IMR-90 (cell line): ENCODE measurements at regions not wholly inside any gene's neighbourhood (a gene's known extent, or its start where the extent isn't known, plus 50 kb on each side); places are given as distances from the start of the nearest gene placed in this dataset.

ENCODE experiments used
- ATAC-seq: fragments of 200-7000 bp; cut with Tn5 transposase; 2 replicates; pipeline ENCODE4 v1.9.1; 2020; ENCODE audit warnings: low read depth, mild to moderate bottlenecking, moderate library complexity
- BruUV-seq: library from RNA; stranded (reverse); fragments of 400-500 nt; replicated peaks from 2 replicates; lab custom pipeline; 2021; lab: Mats Ljungman, UMichigan
- CTCF ChIA-PET: fragments of 300-600 bp; formaldehyde crosslinking; extraction: SDS; loops from one replicate; lab custom pipeline; 2021; ENCODE audit warnings: antibody characterized with exemption; lab: Yijun Ruan, JAX
- POLR2A ChIA-PET: fragments of 300-600 bp; sonication (Branson Sonifier 250); formaldehyde crosslinking; loops from one replicate; lab custom pipeline; 2022; ENCODE audit warnings: antibody characterized with exemption; ENCODE audit not compliant: unreplicated experiment; lab: Charles Lee
- DNase-seq: peaks from one replicate; pipeline ENCODE4 v3.0.0; 2013
- H2AFZ ChIP-seq: replicated peaks from 2 replicates; pipeline ENCODE3; 2013; ENCODE audit warnings: low read length, mild to moderate bottlenecking; ENCODE audit not compliant: poor library complexity
- H2AK5ac ChIP-seq: 2 replicates; pipeline ENCODE4 v1.6.1; 2013; ENCODE audit warnings: low read depth, low read length, inconsistent platforms
- H2AK9ac ChIP-seq: replicated peaks from 2 replicates; pipeline ENCODE3; 2013; ENCODE audit warnings: mild to moderate bottlenecking, low read depth, low read length, moderate library complexity; ENCODE audit not compliant: poor library complexity
- H2BK120ac ChIP-seq: 2 replicates; pipeline ENCODE4 v1.6.1; 2013; ENCODE audit warnings: low read depth, low read length, inconsistent platforms
- H2BK15ac ChIP-seq: 3 replicates; pipeline ENCODE4 v1.6.1; 2013; ENCODE audit warnings: low read depth, low read length, inconsistent platforms
- H2BK20ac ChIP-seq: 2 replicates; pipeline ENCODE4 v1.6.1; 2013; ENCODE audit warnings: low read depth, mild to moderate bottlenecking, inconsistent platforms, low read length, moderate library complexity
- H2BK5ac ChIP-seq: 2 replicates; pipeline ENCODE4 v1.6.1; 2013; ENCODE audit warnings: mild to moderate bottlenecking, low read depth, low read length, inconsistent platforms; ENCODE audit not compliant: poor library complexity, severe bottlenecking
- H3K14ac ChIP-seq: replicated peaks from 2 replicates; pipeline ENCODE4 v1.6.1; 2013; ENCODE audit warnings: low read depth, low read length, inconsistent platforms
- H3K18ac ChIP-seq: 2 replicates; pipeline ENCODE4 v1.6.1; 2013; ENCODE audit warnings: low read depth, low read length, control low read depth
- H3K23ac ChIP-seq: 2 replicates; pipeline ENCODE4 v1.6.1; 2013; ENCODE audit warnings: low read depth, low read length, inconsistent platforms
- H3K27ac ChIP-seq: 2 replicates; pipeline ENCODE4 v1.5.1; 2013; ENCODE audit warnings: mild to moderate bottlenecking, control low read depth, low read length; ENCODE audit not compliant: insufficient read depth
- H3K27me3 ChIP-seq: 2 replicates; pipeline ENCODE4 v1.6.1; 2013; ENCODE audit warnings: low read length; ENCODE audit not compliant: control insufficient read depth, insufficient read depth
- H3K36me3 ChIP-seq: 2 replicates; pipeline ENCODE4 v1.6.1; 2013; ENCODE audit warnings: low read length, mixed read lengths; ENCODE audit not compliant: control insufficient read depth, insufficient read depth
- H3K4ac ChIP-seq: 2 replicates; pipeline ENCODE4 v1.6.1; 2013; ENCODE audit warnings: low read depth, low read length, inconsistent platforms
- H3K4me1 ChIP-seq: 2 replicates; pipeline ENCODE4 v1.6.1; 2013; ENCODE audit warnings: low read length, mixed read lengths; ENCODE audit not compliant: control insufficient read depth, insufficient read depth
- H3K4me2 ChIP-seq: 2 replicates; pipeline ENCODE4 v1.6.1; 2013; ENCODE audit warnings: low read depth, mild to moderate bottlenecking, control low read depth, low read length, moderate library complexity
- H3K4me3 ChIP-seq: 2 replicates; pipeline ENCODE4 v1.5.1; 2013; ENCODE audit warnings: low read depth, mild to moderate bottlenecking, control low read depth, low read length, moderate library complexity; ENCODE audit not compliant: insufficient read depth
- H3K56ac ChIP-seq: 2 replicates; pipeline ENCODE4 v1.6.1; 2013; ENCODE audit warnings: low read length, inconsistent platforms; ENCODE audit not compliant: insufficient read depth; ENCODE audit errors: extremely low read depth
- H3K79me1 ChIP-seq, 2 experiments: 2 replicates each; pipeline ENCODE4 v1.6.1; 2013; ENCODE audit warnings: low read length in 2 of 2, inconsistent platforms in 1 of 2, low read depth in 1 of 2
- H3K9ac ChIP-seq: 2 replicates; pipeline ENCODE4 v1.6.1; 2013; ENCODE audit warnings: low read depth, low read length, control low read depth
- H3K9me1 ChIP-seq: 2 replicates; pipeline ENCODE4 v1.6.1; 2013; ENCODE audit warnings: low read length, inconsistent platforms; ENCODE audit not compliant: insufficient read depth
- H3K9me3 ChIP-seq: 2 replicates; pipeline ENCODE4 v1.6.1; 2013; ENCODE audit warnings: low read length; ENCODE audit not compliant: control insufficient read depth, insufficient read depth
- H4K20me1 ChIP-seq: 2 replicates; pipeline ENCODE4 v1.6.1; 2013; ENCODE audit warnings: low read length, inconsistent platforms; ENCODE audit not compliant: insufficient read depth
- H4K5ac ChIP-seq: 2 replicates; pipeline ENCODE4 v1.6.1; 2013; ENCODE audit warnings: mild to moderate bottlenecking, low read depth, low read length, control low read depth
- H4K8ac ChIP-seq, 2 experiments: 2 replicates each; pipeline ENCODE4 v1.6.1; 2013; ENCODE audit warnings: low read depth in 2 of 2, low read length in 2 of 2, control low read depth in 1 of 2, inconsistent platforms in 1 of 2
- H4K91ac ChIP-seq: 2 replicates; pipeline ENCODE4 v1.6.1; 2013; ENCODE audit warnings: low read depth, low read length, inconsistent platforms; ENCODE audit not compliant: insufficient read depth
- BHLHE40 ChIP-seq: fragments of 150-350 bp; IDR thresholded peaks from 2 replicates; pipeline ENCODE4 v1.6.1; 2016; ENCODE audit warnings: mild to moderate bottlenecking, low read depth, low read length
- CEBPB ChIP-seq: IDR thresholded peaks from 2 replicates; pipeline ENCODE4 v1.6.1; 2012; ENCODE audit warnings: low read depth, low read length, improper control_type of control experiment
- CHD1 ChIP-seq: IDR thresholded peaks from 2 replicates; pipeline ENCODE4 v1.6.1; 2012; ENCODE audit warnings: low read depth, low read length, improper control_type of control experiment
- CTCF ChIP-seq: conservative IDR thresholded peaks from 2 replicates; pipeline ENCODE4 v1.5.1; 2012; ENCODE audit warnings: mild to moderate bottlenecking, low read depth, low read length, improper control_type of control experiment
- ELK1 ChIP-seq: fragments of 150-350 bp; IDR thresholded peaks from 2 replicates; pipeline ENCODE4 v1.6.1; 2016; ENCODE audit warnings: low read depth, mild to moderate bottlenecking, low read length, moderate library complexity, borderline replicate concordance
- FOS ChIP-seq: fragments of 150-350 bp; IDR thresholded peaks from 2 replicates; pipeline ENCODE4 v1.6.1; 2016; ENCODE audit warnings: low read depth, low read length
- MAFK ChIP-seq: IDR thresholded peaks from 2 replicates; pipeline ENCODE4 v1.6.1; 2012; ENCODE audit warnings: low read depth, low read length, improper control_type of control experiment
- MAZ ChIP-seq: IDR thresholded peaks from 2 replicates; pipeline ENCODE4 v1.6.1; 2012; ENCODE audit warnings: low read depth, mild to moderate bottlenecking, low read length, improper control_type of control experiment, moderate library complexity, borderline replicate concordance
- MXI1 ChIP-seq: IDR thresholded peaks from 2 replicates; pipeline ENCODE4 v1.6.1; 2012; ENCODE audit warnings: low read depth, mild to moderate bottlenecking, low read length, moderate library complexity, borderline replicate concordance
- NFE2L2 ChIP-seq: fragments of 150-350 bp; IDR thresholded peaks from 2 replicates; pipeline ENCODE4 v1.6.1; 2016; ENCODE audit warnings: low read depth, mild to moderate bottlenecking, low read length
- RAD21 ChIP-seq: IDR thresholded peaks from 2 replicates; pipeline ENCODE4 v1.6.1; 2012; ENCODE audit warnings: low read length, improper control_type of control experiment
- RFX5 ChIP-seq: IDR thresholded peaks from 2 replicates; pipeline ENCODE4 v1.8.0; 2012; ENCODE audit warnings: low read depth, mild to moderate bottlenecking, low read length, moderate library complexity
- SMC3 ChIP-seq: fragments of 150-350 bp; IDR thresholded peaks from 2 replicates; pipeline ENCODE4 v1.6.1; 2016; ENCODE audit warnings: low read depth, mild to moderate bottlenecking, antibody characterized with exemption, low read length, moderate library complexity
- USF2 ChIP-seq: fragments of 150-350 bp; IDR thresholded peaks from 2 replicates; pipeline ENCODE4 v1.6.1; 2017; ENCODE audit warnings: mild to moderate bottlenecking, antibody characterized with exemption, low read length, low read depth
- WGBS, 2 experiments: methylation state at CpG; one replicate each; pipeline versions ENCODE4 v1.1.5 to v1.1.7; 2013; ENCODE audit warnings: missing lambda C conversion rate in 2 of 2; ENCODE audit not compliant: insufficient read length in 1 of 2; ENCODE audit errors: extremely low coverage in 2 of 2; 5-methylcytosine and 5-hydroxymethylcytosine counted together
- dilution Hi-C: fragments of 300-500 bp; cut with HindIII; formaldehyde crosslinking; loops from one replicate; pipeline ENCODE4 v1.14.3; 2018; ENCODE audit warnings: low sequenced_read_pairs; ENCODE audit not compliant: unreplicated experiment
- in situ Hi-C: fragments of 300-500 bp; cut with MboI; formaldehyde crosslinking; loops from 3 replicates; pipeline ENCODE4 v1.14.3; 2019; ENCODE audit warnings: low sequenced_read_pairs, inconsistent platforms, mixed read lengths
- intact Hi-C: fragments of 100-400 bp; cut with micrococcal nuclease; formaldehyde crosslinking; loops from 2 replicates; pipeline ENCODE4 v1.10.0; 2022

GRCh38 chr4:74535512-74535911 is 90.6 kb downstream of the AREG start:
- Histone ChIP-seq H3K14ac (0 out of 2 replicates have a peak overlapping the region, but pooled peaks have one; percentile 46), H3K4ac (no peak overlapping the region), H2AK5ac (peak overlapping the region; percentile 56), H3K9ac (no peak overlapping the region), H3K4me3 (no peak overlapping the region), H2BK20ac (0 out of 2 replicates have a peak overlapping the region, but pooled peaks have one; percentile 9), H3K36me3 (no peaks in the 10 kb centered on the region), H4K20me1 (no peaks in the 10 kb centered on the region), H2BK5ac (no peak overlapping the region), H4K91ac (no peak overlapping the region), H4K5ac (peak overlapping the region; percentile 53), H3K4me1 (peaks cover 4% of the 10 kb centered on the region), H2BK15ac (0 out of 3 replicates have a peak overlapping the region, but pooled peaks have one; percentile 60), H3K23ac (peak overlapping the region; percentile 39; the same call in 1 of the 2 replicates), H3K9me1 (no peaks in the 10 kb centered on the region), H2AFZ (no peak overlapping the region), H2AK9ac (no peak overlapping the region), H4K8ac (peak overlapping the region in 1 of 2 experiments; percentile 58; a peak in 1 of 4 replicates), H2BK120ac (no peak overlapping the region), H3K56ac (no peak overlapping the region), H3K9me3 (no peaks in the 10 kb centered on the region), H3K27me3 (no peaks in the 10 kb centered on the region), H3K79me1 (no peaks in the 10 kb centered on the region), H3K18ac (peak overlapping the region; percentile 69; the same call in 1 of the 2 replicates), H3K4me2 (no peak overlapping the region), H3K27ac (no peak overlapping the region)
- TF ChIP-seq FOS: no peak
- TF ChIP-seq ELK1: no peak
- TF ChIP-seq MAFK: no peak
- no peak for TF ChIP-seq MXI1
- TF ChIP-seq NFE2L2: no peak
- no peak for TF ChIP-seq RFX5
- TF ChIP-seq MAZ: no peak
- TF ChIP-seq USF2: no peak
- no peak for TF ChIP-seq RAD21
- TF ChIP-seq BHLHE40: no peak
- no peak for TF ChIP-seq SMC3
- TF ChIP-seq CTCF: no peak
- no peak for TF ChIP-seq CHD1
- no peak for TF ChIP-seq CEBPB
- POLR2A ChIA-PET: no interaction called here
- no CpG with 5 or more reads among the region's 1 CpG for WGBS, 2 experiments
- intact Hi-C loops: no loop called here
- no peak for DNase-seq
- in situ Hi-C loops: no loop called here
- dilution Hi-C loops: no loop called here
- no TSS peak for BruUV-seq
- CTCF ChIA-PET: no interaction called here
- ATAC-seq: no peak
